Mucosa of rectum (tissue), 2 donors: ENCODE measurements at regions not wholly inside any gene's neighbourhood (a gene's known extent, or its start where the extent isn't known, plus 50 kb on each side); places are given as distances from the start of the nearest gene placed in this dataset.
"Not testable (repeated sequence)": the region's sequence is repeated elsewhere in the genome, so short reads cannot be mapped to it uniquely, and the experiment has no call there.

Experiments
- H3K27ac ChIP-seq, 2 donors: one replicate each; pipeline ENCODE4 v1.7.0; 2013; ENCODE audit warnings: inconsistent platforms in 2 of 2, low read depth in 2 of 2, low read length in 2 of 2
- H3K27me3 ChIP-seq, 2 donors: one replicate each; pipeline ENCODE4 v1.7.0; 2013; ENCODE audit warnings: low read length in 2 of 2; ENCODE audit not compliant: control insufficient read depth in 2 of 2, insufficient read depth in 2 of 2
- H3K36me3 ChIP-seq, 2 donors: one replicate each; pipeline ENCODE4 v1.7.0; 2013; ENCODE audit warnings: low read length in 2 of 2; ENCODE audit not compliant: control insufficient read depth in 2 of 2, insufficient read depth in 2 of 2
- H3K4me1 ChIP-seq, 2 donors: one replicate each; pipeline ENCODE4 v1.7.0; 2013; ENCODE audit warnings: low read length in 2 of 2, mild to moderate bottlenecking in 1 of 2; ENCODE audit not compliant: control insufficient read depth in 2 of 2, insufficient read depth in 2 of 2
- H3K4me3 ChIP-seq, 2 donors: one replicate each; pipeline ENCODE4 v1.7.0; 2013; ENCODE audit warnings: low read length in 2 of 2
- H3K9ac ChIP-seq, 2 donors: one replicate each; pipeline ENCODE4 v1.7.0; 2013; ENCODE audit warnings: low read length in 2 of 2, low read depth in 1 of 2, mild to moderate bottlenecking in 1 of 2
- H3K9me3 ChIP-seq, 2 donors: one replicate each; pipeline ENCODE4 v1.7.0; 2013; ENCODE audit warnings: low read length in 2 of 2; ENCODE audit not compliant: control insufficient read depth in 2 of 2
- donor health status: healthy.
- donor health status: Normal muscosa, but diverticular disease.

- H3K4me3 ChIP-seq, H3K9me3 ChIP-seq, H3K27ac ChIP-seq, H3K4me1 ChIP-seq, H3K36me3 ChIP-seq, H3K9ac ChIP-seq, H3K27me3 ChIP-seq: not testable (repeated sequence)
Observed at GRCh38 chr15:22579213-22579612, 120.5 kb downstream of the GOLGA6L22 start.

GRCh38 chr15:22587391-22587790 lies 128.7 kb downstream of the GOLGA6L22 start:
- H3K4me1 ChIP-seq, H3K27ac ChIP-seq, H3K36me3 ChIP-seq, H3K9ac ChIP-seq, H3K4me3 ChIP-seq, H3K27me3 ChIP-seq, H3K9me3 ChIP-seq: not testable (repeated sequence)

GRCh38 chr15:22598552-22598951 lies 139.8 kb downstream of the GOLGA6L22 start:
- H3K4me3 ChIP-seq, H3K9ac ChIP-seq, H3K27ac ChIP-seq, H3K36me3 ChIP-seq, H3K27me3 ChIP-seq, H3K4me1 ChIP-seq, H3K9me3 ChIP-seq: not testable (repeated sequence)

GRCh38 chr15:22599526-22600320 lies 141.0 kb downstream of the GOLGA6L22 start:
- H3K36me3 ChIP-seq, H3K9ac ChIP-seq, H3K4me1 ChIP-seq, H3K9me3 ChIP-seq, H3K27ac ChIP-seq, H3K27me3 ChIP-seq, H3K4me3 ChIP-seq: not testable (repeated sequence)

GRCh38 chr15:22616976-22617375 lies 158.3 kb downstream of the GOLGA6L22 start:
- H3K27ac ChIP-seq, H3K4me1 ChIP-seq, H3K27me3 ChIP-seq, H3K9ac ChIP-seq, H3K36me3 ChIP-seq, H3K4me3 ChIP-seq, H3K9me3 ChIP-seq: not testable (repeated sequence)

GRCh38 chr15:22631789-22632188 lies 154.7 kb upstream of the NIPA1 start:
- H3K27me3 ChIP-seq, H3K27ac ChIP-seq, H3K9me3 ChIP-seq, H3K4me3 ChIP-seq, H3K4me1 ChIP-seq, H3K36me3 ChIP-seq, H3K9ac ChIP-seq: not testable (repeated sequence)

- not testable (repeated sequence) for H3K9ac ChIP-seq, H3K9me3 ChIP-seq, H3K36me3 ChIP-seq, H3K4me3 ChIP-seq, H3K27me3 ChIP-seq, H3K27ac ChIP-seq, H3K4me1 ChIP-seq
Observed at GRCh38 chr15:22639983-22640382, 146.5 kb upstream of the NIPA1 start.

- not testable (repeated sequence) for H3K4me3 ChIP-seq, H3K27me3 ChIP-seq, H3K36me3 ChIP-seq, H3K9ac ChIP-seq, H3K27ac ChIP-seq, H3K9me3 ChIP-seq, H3K4me1 ChIP-seq
Observed at GRCh38 chr15:22649458-22649857, 137.0 kb upstream of the NIPA1 start.

- not testable (repeated sequence) for H3K36me3 ChIP-seq, H3K4me3 ChIP-seq, H3K27me3 ChIP-seq, H3K9me3 ChIP-seq, H3K9ac ChIP-seq, H3K4me1 ChIP-seq, H3K27ac ChIP-seq
Observed at GRCh38 chr15:22651179-22651578, 135.3 kb upstream of the NIPA1 start.

GRCh38 chr15:22664294-22665058 lies 122.0 kb upstream of the NIPA1 start:
- peak overlapping the region in 1 of 2 donors; percentile 26 for H3K9ac ChIP-seq
- not testable (repeated sequence) for H3K27me3 ChIP-seq, H3K9me3 ChIP-seq, H3K4me1 ChIP-seq, H3K36me3 ChIP-seq
- H3K27ac ChIP-seq, result peak overlapping the region; percentile 22 to 56
- H3K4me3 ChIP-seq, result peak overlapping the region; percentile 41 to 50
